HL-60 (cell line): ENCODE measurements at regions not wholly inside any gene's neighbourhood (a gene's known extent, or its start where the extent isn't known, plus 50 kb on each side); places are given as distances from the start of the nearest gene placed in this dataset.

ENCODE experiments used
- DNase-seq, 2 experiments: peaks; one replicate each; pipeline ENCODE4 v3.0.0-alpha.2; 2010 to 2020; ENCODE audit warnings: low read depth in 1 of 2, low spot score in 1 of 2
- H3K27ac ChIP-seq: fragments of 250-450 bp; sonication (Bioruptor Pico); replicated peaks from 2 replicates; pipeline ENCODE4 v1.5.1; 2020; ENCODE audit warnings: mild to moderate bottlenecking, moderate library complexity
- H3K27me3 ChIP-seq: fragments of 250-450 bp; sonication (Bioruptor Pico); 2 replicates; pipeline ENCODE4 v1.5.1; 2021; ENCODE audit warnings: mild to moderate bottlenecking, moderate library complexity; ENCODE audit not compliant: insufficient read depth, poor library complexity, severe bottlenecking
- H3K4me3 ChIP-seq: replicated peaks from 2 replicates; pipeline ENCODE4 v1.5.1; 2011; ENCODE audit warnings: mild to moderate bottlenecking, control low read depth, low read length; ENCODE audit not compliant: insufficient read depth
- CTCF ChIP-seq: IDR thresholded peaks from one replicate; pipeline ENCODE4 v1.5.1; 2011; ENCODE audit warnings: low read length, control low read depth, inconsistent platforms; ENCODE audit not compliant: insufficient read depth
- GABPA ChIP-seq: IDR thresholded peaks from 2 replicates; pipeline ENCODE4 v1.6.1; 2012; ENCODE audit warnings: low read depth
- POLR2AphosphoS5 ChIP-seq: IDR thresholded peaks from 2 replicates; pipeline ENCODE4 v1.6.1; 2012; ENCODE audit warnings: low read depth
- REST ChIP-seq: IDR thresholded peaks from 2 replicates; pipeline ENCODE4 v1.6.1; 2012; ENCODE audit warnings: low read depth; ENCODE audit not compliant: insufficient replicate concordance
- SPI1 ChIP-seq: IDR thresholded peaks from 2 replicates; pipeline ENCODE4 v1.6.1; 2012; ENCODE audit warnings: low read depth, mild to moderate bottlenecking, borderline replicate concordance

GRCh38 chr6:106913111-106913510 is 61.4 kb downstream of the CD24 start:
- H3K27me3 ChIP-seq = no peaks in the 10 kb centered on the region
- DNase-seq = no peak
- H3K4me3 ChIP-seq = no peak overlapping the region
- no peak overlapping the region for H3K27ac ChIP-seq
- no peak for TF ChIP-seq CTCF
- no peak for TF ChIP-seq REST
- TF ChIP-seq GABPA = no peak
- no peak for TF ChIP-seq POLR2AphosphoS5
- no peak for TF ChIP-seq SPI1

GRCh38 chr6:106912091-106912490 is 62.4 kb downstream of the CD24 start:
- TF ChIP-seq CTCF (no peak), REST (no peak), SPI1 (no peak), GABPA (no peak), POLR2AphosphoS5 (no peak)
- no peak for DNase-seq
- Histone ChIP-seq H3K4me3 (no peak overlapping the region), H3K27me3 (no peaks in the 10 kb centered on the region), H3K27ac (no peak overlapping the region)

- no peak overlapping the region for H3K4me3 ChIP-seq
- no peaks in the 10 kb centered on the region for H3K27me3 ChIP-seq
- no peak for DNase-seq
- H3K27ac ChIP-seq = no peak overlapping the region
- TF ChIP-seq SPI1 = no peak
- TF ChIP-seq POLR2AphosphoS5 = no peak
- no peak for TF ChIP-seq GABPA
- TF ChIP-seq REST = no peak
Measured at GRCh38 chr6:106910999-106911949, 63.3 kb downstream of the CD24 start.
